Ascending aorta (tissue), 2 donors: ENCODE measurements at regions not wholly inside any gene's neighbourhood (a gene's known extent, or its start where the extent isn't known, plus 50 kb on each side); places are given as distances from the start of the nearest gene placed in this dataset.

ENCODE experiments used
- DNase-seq, 2 donors: peaks; one replicate each; pipeline ENCODE4 v3.0.0-alpha.2; 2019; ENCODE audit warnings: low spot score in 2 of 2
- H3K27ac ChIP-seq, 2 donors: fragments of 200-600 bp; sonication (generic); one replicate each; pipeline ENCODE4 v1.5.1; 2016 to 2017; ENCODE audit warnings: mild to moderate bottlenecking in 1 of 2
- H3K27me3 ChIP-seq: fragments of 200-600 bp; sonication (generic); one replicate; pipeline ENCODE4 v1.5.1; 2017
- H3K36me3 ChIP-seq, 2 donors: fragments of 200-600 bp; sonication (generic); one replicate each; pipeline ENCODE4 v1.5.1; 2016
- H3K4me1 ChIP-seq, 2 donors: fragments of 200-600 bp; sonication (generic); one replicate each; pipeline ENCODE4 v1.5.1; 2016 to 2017; ENCODE audit warnings: mild to moderate bottlenecking in 1 of 2
- H3K4me3 ChIP-seq, 2 donors: fragments of 200-600 bp; sonication (generic); one replicate each; pipeline ENCODE4 v1.5.1; 2016 to 2017; ENCODE audit warnings: mild to moderate bottlenecking in 1 of 2
- H3K9me3 ChIP-seq, 2 donors: fragments of 200-600 bp; sonication (generic); one replicate each; pipeline ENCODE4 v1.5.1; 2016
- CTCF ChIP-seq, 3 experiments: fragments of 200-600 bp in 2 of 3; fragments of 450-650 bp in 1 of 3; sonication (generic) in 2 of 3; IDR thresholded peaks; one replicate each; pipeline ENCODE4 v1.5.1; 2016 to 2019; ENCODE audit warnings: antibody characterized with exemption in 3 of 3, mild to moderate bottlenecking in 1 of 3, moderate library complexity in 1 of 3
- intact Hi-C: fragments of 100-400 bp; cut with DNase I; formaldehyde crosslinking; loops from one replicate; pipeline ENCODE4 v1.15.1; 2023

GRCh38 chr12:132379576-132379975 is 50.2 kb upstream of the GALNT9 start:
- no peak for DNase-seq
- no peak overlapping the region for H3K4me3 ChIP-seq
- H3K27me3 ChIP-seq: no peaks in the 10 kb centered on the region
- intact Hi-C loops: no loop called here
- H3K27ac ChIP-seq: no peak overlapping the region
- no peaks in the 10 kb centered on the region for H3K9me3 ChIP-seq
- no peak for TF ChIP-seq CTCF (IDR thresholded peaks at IDR 0.05)
- no peaks in the 10 kb centered on the region for H3K4me1 ChIP-seq
- no peaks in the 10 kb centered on the region for H3K36me3 ChIP-seq
